GM19035 (cell line): ENCODE measurements at regions not wholly inside any gene's neighbourhood (a gene's known extent, or its start where the extent isn't known, plus 50 kb on each side); places are given as distances from the start of the nearest gene placed in this dataset.
"Not testable (repeated sequence)": the region's sequence is repeated elsewhere in the genome, so short reads cannot be mapped to it uniquely, and the experiment has no call there.

Source experiments
- ATAC-seq: cut with Tn5 transposase; IDR thresholded peaks from one replicate; pipeline ENCODE4 v1.9.1; 2021; ENCODE audit not compliant: unreplicated experiment

- no peak for ATAC-seq
These were observed 92.5 kb upstream of the ZNF366 start for GRCh38 chr5:72599519-72600370.

- ATAC-seq: no peak
These were observed 91.8 kb upstream of the ZNF366 start for GRCh38 chr5:72599065-72599433.

DNA sequence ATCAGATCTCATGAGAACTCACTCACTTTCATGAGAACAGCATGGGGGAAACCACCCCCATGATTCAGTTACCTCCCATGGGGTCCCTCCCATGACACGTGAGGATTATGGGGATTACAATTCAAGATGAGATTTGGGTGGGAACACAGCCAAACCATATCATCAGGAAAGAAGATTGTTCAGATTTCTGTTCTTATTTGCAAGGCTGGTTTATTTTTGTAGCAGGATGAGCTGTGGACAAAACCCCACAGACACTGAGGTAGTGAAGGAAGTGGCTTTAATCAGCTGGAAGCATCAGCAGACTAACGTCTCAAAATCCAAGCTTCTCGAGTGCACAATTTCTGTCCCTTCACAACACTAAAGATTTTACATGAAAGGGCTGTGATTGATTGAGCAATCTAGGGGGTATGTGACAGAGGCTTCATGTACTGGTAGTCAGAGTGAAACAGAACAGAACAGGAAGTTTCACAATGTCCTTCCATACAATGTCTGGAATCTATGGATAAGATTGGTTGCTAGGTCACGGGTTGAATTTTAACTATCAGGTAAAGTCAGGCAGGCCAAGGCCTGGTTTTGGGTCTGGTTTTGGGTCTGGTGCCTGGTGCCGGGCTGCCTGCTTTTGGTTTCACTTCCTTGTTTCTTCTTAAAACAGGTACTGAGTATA lies 91.3 kb upstream of the ZNF366 start:
- no peak for ATAC-seq

- ATAC-seq: no peak
These were observed 90.3 kb upstream of the ZNF366 start for GRCh38 chr5:72597456-72597948.

- no peak for ATAC-seq
These were observed 89.7 kb upstream of the ZNF366 start for GRCh38 chr5:72596956-72597355.

- no peak for ATAC-seq
These were observed 81.4 kb upstream of the ZNF366 start for GRCh38 chr5:72588640-72589039.

DNA sequence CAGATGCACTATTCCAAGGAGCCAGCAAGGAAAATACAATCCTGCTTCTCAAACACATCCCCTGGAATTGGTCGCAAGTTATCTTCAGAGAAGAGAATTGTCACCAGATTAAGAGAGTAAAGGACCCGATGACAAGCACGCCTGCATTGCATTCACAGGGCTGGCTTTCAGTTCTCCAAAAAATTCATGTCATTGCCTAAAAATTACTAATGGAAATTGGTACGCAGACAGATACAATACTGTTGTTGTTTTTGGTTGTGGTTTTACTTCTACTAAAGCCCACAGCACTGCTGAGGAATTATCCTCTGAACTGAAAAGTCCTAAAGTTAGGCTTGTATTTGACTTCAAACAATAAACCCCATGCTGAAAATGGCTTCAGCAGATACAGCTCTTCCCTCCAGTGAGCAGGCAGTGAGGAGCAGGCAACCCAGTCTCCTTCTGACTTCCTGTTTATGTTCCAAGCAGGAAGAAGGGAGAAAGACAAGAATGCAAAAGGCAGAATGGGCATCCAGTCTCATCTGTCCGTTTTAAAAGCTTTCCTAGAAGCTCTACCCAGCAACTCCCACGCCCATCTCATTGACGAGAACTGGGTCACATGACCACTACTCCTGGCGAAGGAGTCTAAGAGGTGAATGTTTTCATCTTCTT lies 80.6 kb upstream of the ZNF366 start:
- no peak for ATAC-seq

- no peak for ATAC-seq
These were observed 79.7 kb upstream of the ZNF366 start for GRCh38 chr5:72586788-72587530.

DNA sequence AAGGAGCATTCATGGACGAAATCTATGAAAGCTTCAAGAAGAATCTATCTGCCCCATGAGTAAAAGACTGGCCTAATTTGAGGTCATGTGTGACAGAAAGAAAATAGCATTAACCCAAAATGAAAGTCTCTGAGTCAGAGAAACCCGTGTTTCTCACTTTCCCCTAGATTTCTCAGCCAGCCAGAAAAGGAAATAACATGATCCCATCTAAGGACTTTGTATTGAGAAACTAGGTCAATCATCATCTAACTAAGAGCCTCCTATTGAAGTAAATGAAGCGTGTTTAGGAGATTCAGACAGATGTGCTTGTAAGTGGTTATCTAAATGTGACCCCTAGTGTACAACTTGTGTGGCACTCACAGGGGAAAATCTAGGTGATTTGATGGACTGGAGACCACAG lies 77.3 kb upstream of the ZNF366 start:
- no peak for ATAC-seq

DNA sequence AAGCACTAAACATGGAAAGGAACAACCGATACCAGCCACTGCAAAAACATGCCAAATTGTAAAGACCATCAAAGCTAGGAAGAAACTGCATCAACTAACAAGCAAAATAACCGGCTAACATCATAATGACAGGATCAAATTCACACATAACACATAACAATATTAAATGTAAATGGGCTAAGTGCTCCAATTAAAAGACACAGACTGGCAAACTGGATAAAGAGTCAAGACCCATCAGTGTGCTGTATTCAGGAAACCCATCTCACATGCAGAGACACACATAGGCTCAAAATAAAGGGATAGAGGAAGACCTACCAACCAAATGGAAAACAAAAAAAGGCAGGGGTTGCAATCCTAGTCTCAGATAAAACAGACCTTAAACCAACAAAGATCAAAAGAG lies 72.1 kb upstream of the ZNF366 start:
- not testable (repeated sequence) for ATAC-seq

DNA sequence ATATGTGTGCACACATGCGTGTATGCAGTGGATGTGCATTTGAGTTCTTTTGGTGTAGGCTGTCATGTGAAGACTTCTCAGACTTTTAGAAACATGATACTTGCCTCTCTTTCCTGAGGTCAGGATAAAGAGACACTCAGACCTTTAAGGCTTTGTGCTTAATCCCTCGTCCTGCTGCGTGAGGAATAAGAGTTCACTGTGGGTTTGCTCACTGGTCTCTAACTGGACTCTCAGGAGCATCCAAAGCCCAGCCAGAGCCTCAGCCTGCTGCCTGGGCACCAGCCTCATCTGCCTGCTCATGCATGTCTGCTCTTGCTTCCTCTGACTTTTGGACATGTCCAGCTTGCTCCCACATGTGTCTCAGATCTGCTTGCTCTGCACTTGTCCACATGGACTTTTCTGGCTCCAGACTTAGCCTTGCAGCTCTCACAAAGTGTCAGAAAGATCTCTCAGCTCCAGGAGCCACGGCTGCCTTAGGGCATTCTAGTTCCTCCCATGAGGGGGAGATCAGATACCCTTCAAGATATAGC lies 65.1 kb upstream of the ZNF366 start:
- no peak for ATAC-seq

DNA sequence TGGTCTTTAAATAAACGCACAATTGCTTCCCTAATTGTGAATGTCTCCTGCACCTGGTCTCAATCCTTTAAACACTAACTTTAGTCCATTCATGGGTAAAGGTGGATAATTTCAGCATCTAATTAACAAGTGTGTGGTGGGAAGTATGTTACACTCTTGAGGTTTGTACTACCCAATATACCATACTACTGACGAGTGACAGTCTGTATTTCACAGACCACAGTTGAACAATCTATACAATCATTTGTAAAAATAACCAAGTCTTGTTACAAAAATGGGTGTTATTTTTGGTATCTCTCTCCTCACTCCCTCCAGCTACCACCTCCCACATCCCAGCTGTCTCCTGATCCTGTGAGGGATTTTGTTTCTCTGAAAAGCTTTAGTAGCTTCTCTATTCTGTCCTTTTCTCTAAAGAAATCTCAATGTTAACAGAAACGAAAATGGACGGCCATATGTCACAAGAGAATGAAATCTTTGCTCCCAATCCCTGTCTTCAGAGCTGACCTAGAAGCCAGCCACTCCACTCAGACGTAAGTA lies 62.3 kb upstream of the ZNF366 start:
- ATAC-seq: no peak

DNA sequence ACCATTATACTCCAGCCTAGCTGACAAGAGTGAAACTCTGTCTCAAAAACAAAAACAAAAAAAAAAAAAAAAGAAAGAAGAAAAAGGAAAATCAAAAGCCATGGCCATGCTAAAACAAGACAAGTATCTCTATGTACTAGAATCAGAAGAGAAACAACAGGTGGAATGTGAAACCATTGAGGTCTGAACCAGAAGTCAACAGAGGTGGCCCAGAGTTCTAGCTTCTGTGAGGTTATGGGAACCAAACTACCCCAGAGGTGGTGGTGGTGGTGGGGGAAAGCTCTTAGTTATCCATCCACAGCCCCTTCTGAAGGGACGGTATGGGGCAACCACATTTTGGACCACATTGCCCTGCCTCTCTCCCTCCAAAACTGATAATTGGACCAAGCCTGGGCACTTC lies 59.5 kb upstream of the ZNF366 start:
- no peak for ATAC-seq

- ATAC-seq: no peak
These were observed 58.5 kb upstream of the ZNF366 start for GRCh38 chr5:72565513-72566289.

GRCh38 chr5:72562717-72563116 lies 55.5 kb upstream of the ZNF366 start:
- ATAC-seq: no peak

DNA sequence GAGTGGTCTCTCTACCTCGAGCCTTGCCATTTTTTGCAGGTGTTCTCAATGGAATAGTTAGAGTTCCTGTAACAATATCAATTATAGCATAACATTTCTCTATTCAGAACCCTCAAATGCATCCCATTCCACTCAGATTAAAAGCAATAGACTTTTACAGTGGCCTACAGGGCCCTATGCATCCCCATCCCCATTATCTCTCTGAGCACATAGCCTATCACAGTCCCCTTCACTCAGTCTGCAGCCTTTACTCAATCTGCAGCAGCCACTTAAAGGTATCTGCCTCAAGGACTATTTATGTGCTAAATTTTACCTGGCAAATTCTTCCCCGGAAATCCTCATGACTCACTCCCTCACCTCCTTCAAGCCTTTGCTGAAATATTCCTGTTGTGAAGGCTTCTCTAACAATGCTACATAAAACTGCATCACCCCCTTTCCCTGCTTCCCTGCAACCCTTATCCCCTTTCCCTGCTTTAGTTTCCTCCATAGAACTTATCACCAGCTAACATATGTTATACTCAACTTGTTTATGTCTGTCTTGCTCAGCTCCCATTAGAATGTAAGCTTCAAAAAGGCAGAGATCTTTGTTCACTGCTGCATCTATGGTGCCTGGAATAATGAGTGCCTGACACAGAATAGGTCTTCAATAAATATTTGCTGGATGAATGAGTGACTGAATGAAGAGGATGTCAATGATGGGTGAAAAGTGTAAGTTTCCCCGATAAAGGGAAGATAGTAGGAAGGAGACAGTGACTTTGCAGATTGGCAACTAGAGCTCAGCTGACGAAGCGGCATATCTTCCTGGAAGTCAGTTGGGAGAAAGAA lies 54.1 kb upstream of the ZNF366 start:
- no peak for ATAC-seq

- ATAC-seq: no peak
These were observed 52.9 kb upstream of the ZNF366 start for GRCh38 chr5:72559866-72560766.

GRCh38 chr5:72558383-72558782 lies 51.2 kb upstream of the ZNF366 start:
- ATAC-seq: no peak
